HEK293T (cell line): ENCODE measurements at regions not wholly inside any gene's neighbourhood (a gene's known extent, or its start where the extent isn't known, plus 50 kb on each side); places are given as distances from the start of the nearest gene placed in this dataset.

Source experiments
- ELF4 ChIP-seq: fragments of 450-650 bp; IDR thresholded peaks from 2 replicates; pipeline ENCODE4 v1.6.1; 2017; ENCODE audit warnings: antibody characterized with exemption
- FOXK2 ChIP-seq: fragments of 450-650 bp; IDR thresholded peaks from 2 replicates; pipeline ENCODE4 v1.6.1; 2016; ENCODE audit warnings: mild to moderate bottlenecking
- FOXM1 ChIP-seq: fragments of 450-650 bp; IDR thresholded peaks from 2 replicates; pipeline ENCODE4 v1.6.1; 2017; ENCODE audit warnings: mild to moderate bottlenecking, borderline replicate concordance
- LEF1 ChIP-seq: fragments of 450-650 bp; IDR thresholded peaks from 2 replicates; pipeline ENCODE4 v1.6.1; 2017; ENCODE audit warnings: mild to moderate bottlenecking, borderline replicate concordance
- SUZ12 ChIP-seq: fragments of 450-650 bp; IDR thresholded peaks from 2 replicates; pipeline ENCODE4 v1.6.1; 2016; ENCODE audit warnings: mild to moderate bottlenecking
- TARDBP ChIP-seq: fragments of 450-650 bp; IDR thresholded peaks from 2 replicates; pipeline ENCODE4 v1.6.1; 2016
- ZNF384 ChIP-seq: fragments of 450-650 bp; IDR thresholded peaks from 2 replicates; pipeline ENCODE4 v1.6.1; 2016

GRCh38 chr1:115426956-115427355 is 88.9 kb upstream of the NGF start:
- TF ChIP-seq ZNF384 (no peak), SUZ12 (no peak), TARDBP (no peak), FOXK2 (no peak), ELF4 (no peak), LEF1 (no peak), FOXM1 (no peak)
